Progenitor cell of endocrine pancreas (in vitro differentiated cells): ENCODE measurements at regions not wholly inside any gene's neighbourhood (a gene's known extent, or its start where the extent isn't known, plus 50 kb on each side); places are given as distances from the start of the nearest gene placed in this dataset.

ENCODE experiments used
- DNase-seq: peaks from one replicate; pipeline ENCODE4 v3.0.0; 2021; ENCODE audit warnings: low spot score; ENCODE audit not compliant: unreplicated experiment
- H3K27ac Mint-ChIP-seq: 2 replicates; pipeline ENCODE4 v1.8.0; 2021; ENCODE audit warnings: mild to moderate bottlenecking, moderate library complexity, mixed read lengths
- H3K27me3 Mint-ChIP-seq: 2 replicates; pipeline ENCODE4 v1.8.0; 2021; ENCODE audit warnings: mixed read lengths
- H3K36me3 Mint-ChIP-seq: 2 replicates; pipeline ENCODE4 v1.8.0; 2022; ENCODE audit warnings: mixed read lengths; ENCODE audit not compliant: insufficient read depth
- H3K4me1 Mint-ChIP-seq: 2 replicates; pipeline ENCODE4 v1.8.0; 2021; ENCODE audit warnings: low read depth, mixed read lengths
- H3K4me3 Mint-ChIP-seq: 2 replicates; pipeline ENCODE4 v1.8.0; 2021; ENCODE audit warnings: low read depth, mild to moderate bottlenecking, moderate library complexity, mixed read lengths
- H3K9me3 Mint-ChIP-seq: 2 replicates; pipeline ENCODE4 v1.8.0; 2021; ENCODE audit warnings: low read depth, mixed read lengths
- TF ChIP-seq, protein P1 (sequence below): fragments of 200-600 bp; sonication (generic); IDR thresholded peaks from one replicate; pipeline ENCODE4 v1.5.0; 2021; ENCODE audit warnings: antibody characterized with exemption, mild to moderate bottlenecking; ENCODE audit not compliant: unreplicated experiment

GRCh38 chr12:58272461-58272860, 331.1 kb downstream of the ATP23 start:
- Mint-ChIP-seq H3K27me3 (no peaks in the 10 kb centered on the region), H3K9me3 (peaks cover 12% of the 10 kb centered on the region), H3K4me3 (no peak overlapping the region), H3K4me1 (no peaks in the 10 kb centered on the region), H3K27ac (no peak overlapping the region), H3K36me3 (no peaks in the 10 kb centered on the region)
- no peak for DNase-seq
- TF ChIP-seq, protein P1, sequence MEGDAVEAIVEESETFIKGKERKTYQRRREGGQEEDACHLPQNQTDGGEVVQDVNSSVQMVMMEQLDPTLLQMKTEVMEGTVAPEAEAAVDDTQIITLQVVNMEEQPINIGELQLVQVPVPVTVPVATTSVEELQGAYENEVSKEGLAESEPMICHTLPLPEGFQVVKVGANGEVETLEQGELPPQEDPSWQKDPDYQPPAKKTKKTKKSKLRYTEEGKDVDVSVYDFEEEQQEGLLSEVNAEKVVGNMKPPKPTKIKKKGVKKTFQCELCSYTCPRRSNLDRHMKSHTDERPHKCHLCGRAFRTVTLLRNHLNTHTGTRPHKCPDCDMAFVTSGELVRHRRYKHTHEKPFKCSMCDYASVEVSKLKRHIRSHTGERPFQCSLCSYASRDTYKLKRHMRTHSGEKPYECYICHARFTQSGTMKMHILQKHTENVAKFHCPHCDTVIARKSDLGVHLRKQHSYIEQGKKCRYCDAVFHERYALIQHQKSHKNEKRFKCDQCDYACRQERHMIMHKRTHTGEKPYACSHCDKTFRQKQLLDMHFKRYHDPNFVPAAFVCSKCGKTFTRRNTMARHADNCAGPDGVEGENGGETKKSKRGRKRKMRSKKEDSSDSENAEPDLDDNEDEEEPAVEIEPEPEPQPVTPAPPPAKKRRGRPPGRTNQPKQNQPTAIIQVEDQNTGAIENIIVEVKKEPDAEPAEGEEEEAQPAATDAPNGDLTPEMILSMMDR = no peak

DNA sequence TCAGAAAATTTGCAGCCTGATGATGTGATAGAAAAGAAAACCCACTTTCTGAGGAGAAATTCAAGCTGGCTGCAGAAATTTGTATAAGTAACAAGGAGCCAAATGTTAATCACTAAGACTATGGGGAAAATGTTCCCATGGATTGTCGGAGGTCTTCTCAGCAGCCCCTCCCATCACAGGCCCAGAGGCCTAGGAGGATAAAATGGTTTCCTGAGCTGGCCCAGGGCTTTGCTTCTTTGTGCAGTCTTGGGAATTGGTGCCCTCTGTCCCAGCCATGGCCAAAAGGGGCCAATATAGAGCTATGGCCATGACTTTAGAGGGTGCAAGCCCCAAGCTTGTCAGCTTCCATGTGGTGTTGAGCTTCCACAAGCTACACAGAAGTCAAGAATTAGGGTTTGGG, 335.9 kb downstream of the ATP23 start:
- no peaks in the 10 kb centered on the region for H3K4me1 Mint-ChIP-seq
- H3K27me3 Mint-ChIP-seq = no peaks in the 10 kb centered on the region
- no peak overlapping the region for H3K27ac Mint-ChIP-seq
- DNase-seq = no peak
- TF ChIP-seq, protein P1 = no peak
- peaks cover 27% of the 10 kb centered on the region for H3K9me3 Mint-ChIP-seq
- no peak overlapping the region for H3K4me3 Mint-ChIP-seq
- peaks cover 2% of the 10 kb centered on the region for H3K36me3 Mint-ChIP-seq

DNA sequence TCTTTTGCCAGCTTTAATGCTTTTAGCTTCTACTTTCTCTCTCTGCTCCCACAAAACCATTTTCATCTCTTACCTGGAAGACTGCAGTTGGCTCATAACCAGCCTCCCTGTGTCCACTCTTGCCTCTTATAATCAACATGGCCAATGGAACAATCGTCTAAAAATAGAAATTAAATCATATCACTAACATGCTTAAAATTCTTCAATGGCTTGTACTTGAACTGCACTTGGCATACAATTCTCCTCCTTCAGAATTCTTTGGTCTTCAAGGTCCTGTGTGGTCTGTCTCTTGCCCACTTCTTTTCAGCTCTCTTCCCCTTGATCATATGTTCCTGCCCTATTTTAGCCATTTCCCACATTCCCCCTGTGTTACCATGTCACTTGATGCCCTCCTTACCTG, 342.2 kb downstream of the ATP23 start:
- DNase-seq = no peak
- Mint-ChIP-seq H3K4me3 (no peak overlapping the region), H3K27ac (no peak overlapping the region), H3K27me3 (no peaks in the 10 kb centered on the region), H3K36me3 (no peaks in the 10 kb centered on the region), H3K9me3 (peaks cover 28% of the 10 kb centered on the region), H3K4me1 (no peaks in the 10 kb centered on the region)
- TF ChIP-seq, protein P1 = no peak

DNA sequence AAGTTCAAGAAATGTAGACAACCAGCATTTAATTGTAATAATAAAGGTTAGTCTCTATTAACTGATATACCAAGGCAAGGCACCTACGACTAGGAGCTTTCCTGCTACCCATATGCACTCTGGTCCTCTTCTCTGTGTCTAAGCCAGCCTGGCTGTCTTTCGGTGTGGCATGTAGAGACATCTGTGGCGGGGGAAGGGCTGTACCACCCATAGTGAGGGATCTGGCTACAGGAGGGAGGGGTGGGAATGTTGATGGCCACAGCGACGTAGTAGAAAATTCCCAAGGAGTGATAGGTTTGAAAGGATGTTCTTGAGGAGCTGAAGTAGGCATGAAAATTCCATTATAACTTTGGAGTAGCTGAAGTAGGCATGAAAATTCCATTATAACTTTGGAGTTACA, 344.2 kb downstream of the ATP23 start:
- Mint-ChIP-seq H3K9me3 (peaks cover 26% of the 10 kb centered on the region), H3K36me3 (no peaks in the 10 kb centered on the region), H3K4me1 (no peaks in the 10 kb centered on the region), H3K27ac (no peak overlapping the region), H3K27me3 (no peaks in the 10 kb centered on the region), H3K4me3 (no peak overlapping the region)
- TF ChIP-seq, protein P1 = no peak
- no peak for DNase-seq

GRCh38 chr12:58286353-58286752, 345.0 kb downstream of the ATP23 start:
- H3K9me3 Mint-ChIP-seq = peaks cover 18% of the 10 kb centered on the region
- no peak for DNase-seq
- TF ChIP-seq, protein P1 = no peak
- no peaks in the 10 kb centered on the region for H3K27me3 Mint-ChIP-seq
- no peak overlapping the region for H3K4me3 Mint-ChIP-seq
- H3K4me1 Mint-ChIP-seq = no peaks in the 10 kb centered on the region
- no peak overlapping the region for H3K27ac Mint-ChIP-seq
- H3K36me3 Mint-ChIP-seq = no peaks in the 10 kb centered on the region
